Fibroblast of peridontal ligament (primary cell): ENCODE measurements at regions not wholly inside any gene's neighbourhood (a gene's known extent, or its start where the extent isn't known, plus 50 kb on each side); places are given as distances from the start of the nearest gene placed in this dataset.

Experiments
- DNase-seq: peaks from one replicate; pipeline ENCODE4 v3.0.0-alpha.2; 2010; ENCODE audit errors: extremely low read depth

DNA sequence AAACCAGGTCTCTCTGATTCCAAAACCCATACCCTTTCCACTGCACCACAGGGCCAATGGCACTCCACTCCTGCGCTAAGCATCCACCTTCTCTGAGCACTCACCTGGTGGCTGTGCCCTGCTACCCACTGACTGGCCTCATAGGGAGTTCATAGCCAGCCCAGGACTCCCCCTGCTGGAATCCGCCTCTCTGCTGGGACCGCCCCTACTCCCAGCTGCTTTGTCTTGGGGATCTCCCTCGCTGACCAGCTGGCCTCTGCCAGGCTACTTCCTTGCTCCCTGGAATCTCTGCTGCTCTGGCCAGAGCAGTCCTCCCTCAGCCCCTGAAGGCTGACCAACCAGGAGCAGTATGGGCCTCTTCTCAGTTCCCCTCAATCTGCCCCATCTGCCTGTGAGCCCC lies 129.7 kb downstream of the FAXC start:
- DNase-seq = no peak

DNA sequence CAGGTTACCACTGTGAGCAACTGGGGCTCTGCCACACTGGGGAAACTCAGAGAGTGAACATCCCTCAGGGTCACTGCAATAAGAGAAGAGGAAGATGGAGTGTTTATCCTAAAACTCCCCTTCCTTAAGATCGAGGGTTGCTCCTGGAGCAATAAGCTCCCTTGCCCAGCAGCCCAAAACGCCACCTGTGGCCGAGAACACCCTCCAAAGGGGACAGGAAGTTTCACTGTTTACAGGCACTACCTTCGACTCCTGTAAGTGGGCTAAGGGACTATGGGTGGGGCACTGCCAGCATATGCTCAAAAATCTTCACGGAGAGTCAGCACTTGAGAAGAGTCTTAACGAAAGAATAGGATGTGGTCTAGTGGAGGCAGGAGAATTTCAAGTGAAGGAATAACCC lies 132.5 kb downstream of the FAXC start:
- no peak for DNase-seq

DNA sequence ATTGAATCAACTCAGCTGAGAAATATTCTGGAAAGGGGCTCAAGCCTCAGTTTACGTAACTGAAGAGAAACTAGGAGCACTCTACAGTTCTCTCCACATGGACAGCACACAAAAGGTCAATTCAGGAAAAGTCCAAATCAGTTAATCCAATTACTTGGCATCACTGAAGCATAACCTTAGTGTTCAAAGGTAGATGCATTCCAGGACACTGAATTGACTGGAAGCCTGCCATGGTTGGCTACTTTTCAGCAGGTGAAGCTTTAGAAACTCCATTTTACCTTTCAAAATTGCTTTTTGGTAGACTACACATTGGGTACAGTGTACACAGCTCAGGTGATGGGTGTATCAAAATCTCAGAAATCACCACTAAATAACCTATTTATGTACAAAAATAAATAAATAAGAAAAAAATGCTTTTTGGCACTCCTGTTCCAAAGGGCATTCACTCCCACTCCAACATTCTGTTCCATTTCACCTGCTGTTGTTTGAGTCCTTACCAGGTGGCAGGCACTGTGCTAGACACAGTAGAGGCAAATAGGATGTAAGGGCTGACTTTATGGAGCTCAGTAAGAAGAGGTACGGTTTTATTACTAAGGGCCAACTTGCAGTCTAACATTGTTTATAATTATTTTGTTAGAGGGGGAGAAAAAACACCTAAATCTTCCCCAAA lies 153.4 kb downstream of the FAXC start:
- DNase-seq = no peak

DNA sequence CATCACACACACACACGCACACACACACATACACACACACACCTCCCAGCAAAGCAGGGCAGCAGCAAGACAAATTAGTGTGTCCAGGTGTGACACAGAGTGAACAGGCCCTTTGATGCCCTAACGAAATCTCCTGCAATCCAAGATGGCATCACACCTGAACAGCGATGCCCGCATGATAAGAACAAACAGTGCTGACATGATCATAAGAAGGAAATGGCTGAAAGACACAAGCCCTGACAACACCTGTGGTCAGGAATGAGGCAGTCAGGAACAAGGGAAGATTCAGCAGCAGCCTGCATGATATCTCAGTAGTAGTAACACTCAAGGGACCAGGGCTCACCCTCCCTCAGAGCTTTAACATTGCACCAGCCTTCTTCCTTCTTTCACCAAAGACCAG lies 156.9 kb downstream of the FAXC start:
- DNase-seq = no peak

DNA sequence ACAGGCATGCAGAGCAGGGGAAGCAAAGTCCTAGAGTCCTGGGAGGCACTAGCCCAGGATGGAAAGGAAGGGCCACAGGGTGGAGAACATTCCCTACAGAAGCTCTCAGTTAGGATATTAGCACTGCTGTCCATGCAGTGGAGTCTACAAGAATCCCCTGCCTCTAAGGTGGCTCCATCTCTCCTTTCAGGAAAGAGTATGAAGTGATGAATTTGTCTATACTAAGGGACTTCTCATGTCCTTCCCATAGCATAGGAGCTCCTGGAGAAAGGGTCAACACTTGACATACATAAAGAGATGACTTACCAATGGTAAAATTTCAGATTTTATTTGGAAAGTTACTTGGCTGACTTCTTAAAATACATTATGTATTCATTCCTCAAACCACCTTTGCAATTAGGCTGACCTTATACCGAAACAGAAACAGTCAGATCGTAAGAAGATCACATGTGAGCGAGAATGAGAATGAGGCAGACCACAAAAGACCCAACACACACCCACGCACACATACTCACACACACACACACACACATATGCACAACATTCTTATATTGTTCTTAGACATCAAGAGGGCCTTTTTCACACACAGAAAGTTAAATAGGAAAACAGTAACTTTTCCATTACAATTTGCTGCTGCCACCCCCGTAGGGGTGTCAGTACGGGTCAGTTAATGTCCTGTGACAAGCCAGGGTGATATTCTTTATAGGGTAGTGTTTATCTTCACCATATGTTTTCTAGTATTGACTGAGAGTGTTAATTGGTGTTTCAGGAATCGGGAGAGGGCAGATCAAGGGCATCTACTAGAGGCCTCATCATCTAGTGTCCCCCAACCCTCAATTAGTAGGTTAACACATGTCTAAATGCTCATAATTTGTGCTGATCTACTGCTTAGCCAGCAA lies 159.4 kb downstream of the FAXC start:
- no peak for DNase-seq

DNA sequence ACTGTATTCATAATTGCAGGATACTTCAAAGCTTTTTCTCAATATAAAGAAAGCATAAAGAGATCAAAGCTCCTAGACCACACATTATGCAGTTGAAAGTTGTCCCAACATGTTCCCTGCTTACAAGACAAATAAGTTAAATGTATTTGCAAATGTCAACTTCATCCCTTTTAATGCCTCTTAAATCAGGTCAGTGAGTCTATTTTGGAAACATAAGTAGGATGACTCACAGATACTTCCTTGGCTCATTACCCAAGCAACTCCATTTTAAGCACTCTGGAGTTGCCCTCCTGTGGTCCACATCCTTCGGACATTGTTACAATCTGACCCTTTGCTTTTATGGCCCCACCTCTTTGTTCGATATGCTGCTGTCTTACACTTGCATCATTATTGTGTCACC lies 162.0 kb downstream of the FAXC start:
- no peak for DNase-seq

DNA sequence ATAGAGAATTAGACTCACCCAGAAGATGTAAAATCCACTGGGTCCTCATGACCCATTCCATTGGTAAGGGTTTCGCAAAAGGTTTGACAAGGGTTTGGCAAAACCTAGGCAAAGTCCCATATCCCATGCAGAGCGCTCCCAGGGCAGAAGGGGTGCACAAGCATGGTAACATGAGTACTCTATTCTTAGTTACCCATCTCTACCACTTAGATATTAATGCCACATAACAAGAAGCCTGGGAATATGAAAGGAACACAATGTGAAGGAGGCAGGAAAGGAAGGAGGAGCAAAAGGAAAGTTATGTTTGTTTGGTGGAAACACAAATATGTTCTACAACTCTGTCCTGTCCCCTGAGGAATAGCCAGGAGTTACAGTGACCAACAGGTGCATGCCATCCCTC lies 163.1 kb downstream of the FAXC start:
- DNase-seq = no peak

DNA sequence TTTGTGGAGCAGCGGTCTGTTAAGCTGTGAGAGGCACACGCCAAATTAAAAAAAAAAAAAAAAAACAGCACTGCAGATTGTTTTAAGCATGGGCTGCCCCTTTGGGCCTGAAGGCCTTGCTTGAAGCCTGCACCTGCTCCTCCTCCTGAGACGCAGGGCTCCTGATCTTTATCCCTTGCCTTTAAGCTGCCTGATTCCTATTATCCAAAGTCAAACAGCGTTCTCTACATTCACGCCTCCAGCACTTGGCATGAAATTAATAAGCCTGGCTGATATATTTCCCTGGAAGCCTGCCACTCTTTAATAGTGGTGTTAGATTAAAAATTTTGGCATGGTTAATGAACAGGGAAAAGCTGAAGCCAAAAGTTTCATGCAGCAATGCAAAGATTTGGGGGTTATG lies 163.9 kb downstream of the FAXC start:
- no peak for DNase-seq

DNA sequence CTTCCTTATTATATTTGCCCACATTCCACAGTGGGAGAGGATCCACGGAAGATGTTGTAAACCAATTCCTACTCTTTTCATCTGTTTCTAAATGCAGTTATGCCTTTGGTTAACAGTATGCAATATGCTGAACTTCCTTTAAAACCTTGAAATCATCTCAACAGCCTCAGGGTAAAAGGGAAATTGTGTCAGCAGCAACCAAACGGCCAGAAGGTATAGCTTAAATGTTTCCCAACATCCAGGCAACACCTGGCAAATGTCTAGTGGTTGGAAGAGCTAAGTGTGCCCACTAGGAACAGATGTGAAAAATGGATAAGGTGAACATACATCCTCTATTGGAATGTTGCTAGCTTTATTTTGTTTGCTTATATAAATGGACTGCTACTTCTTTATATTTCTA lies 164.8 kb downstream of the FAXC start:
- DNase-seq = no peak

DNA sequence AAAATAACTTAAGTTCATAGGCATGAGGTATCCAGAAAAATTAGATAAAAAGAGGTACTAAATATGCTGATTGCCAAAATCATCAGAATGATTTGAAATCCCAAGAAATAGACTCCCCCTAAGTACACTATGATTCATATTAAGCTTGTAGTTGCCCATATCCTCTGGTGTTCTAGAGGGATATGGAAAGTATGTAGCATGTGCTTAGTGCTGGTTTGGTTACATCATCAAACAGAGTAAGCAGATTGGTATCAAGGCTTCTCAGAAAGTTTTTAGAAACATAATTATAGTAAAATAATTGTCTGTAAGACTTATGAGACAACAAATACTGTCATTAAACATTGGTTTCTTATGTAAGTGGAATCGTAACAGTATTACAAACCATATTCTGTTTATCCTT lies 166.4 kb downstream of the FAXC start:
- no peak for DNase-seq

DNA sequence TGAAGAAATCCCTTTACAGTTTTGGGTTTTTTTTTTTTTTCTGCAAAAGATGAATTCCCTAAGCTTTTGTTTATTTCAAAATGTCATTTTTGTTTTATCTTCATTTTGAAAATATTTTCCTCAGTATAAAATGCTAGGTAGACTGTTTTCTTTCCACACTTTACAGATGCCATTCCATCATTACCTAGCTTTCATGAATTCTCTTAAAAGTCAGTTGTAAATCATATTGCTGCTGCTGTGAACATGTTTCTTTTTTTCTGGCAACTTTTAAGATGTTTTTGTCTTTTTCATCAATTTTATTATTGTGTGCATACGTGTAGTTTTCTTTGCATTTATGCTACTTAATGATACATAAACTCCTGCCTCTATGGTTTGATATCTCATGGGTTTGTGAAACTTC lies 168.3 kb downstream of the FAXC start:
- no peak for DNase-seq

DNA sequence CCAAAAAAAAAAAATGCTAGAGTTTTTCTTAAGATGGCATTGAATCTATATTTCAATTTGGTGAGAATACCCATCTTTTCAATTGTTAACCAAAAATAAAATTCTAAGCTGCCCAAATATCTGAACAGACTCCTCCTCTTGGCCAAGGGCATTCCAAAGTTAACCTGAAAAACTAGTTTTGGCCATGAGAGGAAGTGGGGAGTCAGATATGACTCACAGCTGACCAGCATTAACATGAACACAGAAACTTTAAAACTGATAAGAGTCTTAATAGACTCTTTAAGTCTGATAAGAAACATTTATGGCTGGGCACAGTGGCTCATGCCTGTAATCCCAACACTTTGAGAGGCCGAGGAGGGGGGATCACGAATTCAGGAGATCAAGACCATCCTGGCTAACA lies 171.3 kb downstream of the FAXC start:
- DNase-seq = no peak

DNA sequence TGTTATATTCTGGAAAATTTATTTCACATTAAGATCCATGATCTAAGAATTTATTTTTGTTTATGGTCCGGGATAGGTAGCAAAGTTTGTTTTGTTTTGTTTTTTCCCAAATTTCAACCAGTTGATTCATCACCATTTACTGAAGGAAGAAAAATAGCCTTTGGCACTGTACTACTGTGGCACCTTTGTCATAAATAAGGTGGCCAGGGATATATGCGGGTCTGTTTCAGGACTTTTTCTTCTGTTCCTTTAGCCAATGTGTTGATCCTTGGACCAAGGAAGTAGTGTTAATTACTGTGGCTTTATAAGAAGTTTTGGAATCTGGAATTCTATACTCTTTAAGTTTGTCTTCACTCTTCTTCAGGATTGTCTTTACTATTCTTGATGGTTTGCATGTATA lies 171.7 kb downstream of the FAXC start:
- DNase-seq = no peak

DNA sequence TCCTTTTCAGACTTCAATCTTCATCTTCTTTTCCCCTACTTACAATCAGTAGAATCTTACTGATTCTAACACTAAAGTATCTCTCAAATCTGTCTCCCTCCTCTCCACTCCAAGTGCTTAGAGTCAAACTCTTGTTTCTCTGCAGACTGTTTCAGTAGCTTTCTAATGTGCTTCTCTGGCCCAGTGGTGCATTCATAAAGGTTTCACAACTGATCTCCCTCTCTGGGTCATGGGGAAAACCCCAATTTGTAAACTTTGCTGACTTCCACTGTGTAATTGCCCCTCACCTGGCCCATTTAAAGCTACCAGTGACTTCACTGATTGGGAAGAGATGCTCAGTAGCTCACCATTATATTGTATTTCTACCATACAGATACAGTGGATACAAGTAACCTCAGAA lies 183.6 kb downstream of the FAXC start:
- no peak for DNase-seq

DNA sequence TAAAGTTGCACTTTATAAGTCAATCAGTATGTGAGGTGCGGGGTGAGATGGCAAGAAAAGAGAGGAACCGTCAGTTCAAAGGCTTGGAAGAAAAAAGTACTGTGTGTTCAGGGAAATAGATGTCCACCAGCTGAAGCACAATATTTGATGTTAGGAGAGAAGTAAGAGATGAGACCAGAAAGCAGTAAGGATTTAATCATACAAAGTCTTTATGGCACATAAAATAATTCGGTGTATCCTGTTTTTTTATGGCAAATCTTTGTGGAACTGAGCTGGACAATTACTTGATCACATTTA lies 197.2 kb downstream of the FAXC start:
- no peak for DNase-seq

DNA sequence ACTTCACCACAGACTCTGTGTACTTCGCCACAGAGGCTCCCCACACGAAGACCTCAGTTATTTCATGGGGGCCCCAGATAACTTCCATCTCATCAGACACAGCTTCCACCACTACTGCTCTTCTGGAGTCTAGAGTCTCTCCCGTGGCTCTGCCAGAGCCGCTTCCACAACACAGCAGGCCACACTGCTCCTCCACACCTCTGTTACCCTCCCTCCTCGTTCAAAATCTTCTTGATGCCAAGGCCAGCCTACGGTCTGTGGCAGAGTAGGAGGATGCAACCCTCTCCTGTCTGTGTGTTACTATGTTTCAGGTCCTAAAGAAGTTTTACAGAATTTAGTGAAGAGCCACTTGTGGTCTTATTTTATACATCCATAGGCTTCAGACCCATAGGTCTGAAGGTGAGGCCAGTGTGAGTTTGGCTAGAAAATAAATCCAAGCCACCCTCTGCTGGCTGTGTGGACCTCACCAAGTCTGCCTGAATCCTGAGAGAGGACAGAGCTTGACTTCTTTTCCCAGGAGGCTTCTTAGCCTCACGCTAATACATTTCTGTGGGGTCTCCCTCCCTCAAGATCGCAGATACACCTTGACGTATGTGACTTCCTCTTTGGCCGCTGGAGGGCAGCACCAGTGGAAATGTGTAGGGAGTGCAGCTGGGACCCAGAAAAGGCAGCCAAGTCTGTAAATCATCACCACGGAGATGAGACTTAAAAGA lies 197.7 kb downstream of the FAXC start:
- DNase-seq = peak; percentile 1

DNA sequence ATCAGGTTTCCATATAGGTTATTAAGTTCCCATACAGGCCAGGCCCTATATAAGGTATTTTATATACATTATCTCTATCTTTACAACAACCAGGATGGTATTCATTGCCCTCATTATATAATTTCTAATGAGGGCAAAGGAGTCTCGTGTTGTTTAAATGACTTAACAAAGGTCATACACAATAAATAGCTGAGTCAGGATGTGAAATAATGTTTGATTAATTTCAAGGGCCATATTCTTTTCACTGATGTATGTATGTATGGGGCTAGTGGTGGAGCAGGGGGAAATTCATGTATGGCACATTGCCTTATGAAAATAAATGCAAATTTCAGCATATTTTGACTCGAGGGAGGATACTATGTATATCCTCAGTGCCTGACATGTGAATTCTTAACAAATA lies 200.7 kb downstream of the FAXC start:
- DNase-seq = no peak

DNA sequence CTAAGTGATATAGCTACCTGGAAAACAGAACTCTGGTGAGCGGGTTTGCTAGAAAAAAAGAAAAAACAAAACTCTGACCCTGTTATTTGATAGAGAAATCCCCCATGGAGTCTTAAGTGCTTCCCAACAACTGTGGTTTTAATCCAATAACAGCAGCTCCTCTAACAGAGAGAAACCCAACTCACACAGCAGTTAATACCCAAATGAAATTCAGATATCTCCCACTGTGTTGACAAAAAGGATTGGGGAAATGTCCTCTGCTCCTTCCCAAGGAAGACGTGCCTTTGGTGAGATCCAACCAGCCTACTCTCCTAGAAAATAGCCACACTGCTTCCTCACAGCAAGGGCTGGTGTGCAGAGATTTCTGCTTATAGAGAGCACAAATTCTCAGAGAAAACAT lies 200.4 kb upstream of the FBXL4 start:
- DNase-seq = no peak

DNA sequence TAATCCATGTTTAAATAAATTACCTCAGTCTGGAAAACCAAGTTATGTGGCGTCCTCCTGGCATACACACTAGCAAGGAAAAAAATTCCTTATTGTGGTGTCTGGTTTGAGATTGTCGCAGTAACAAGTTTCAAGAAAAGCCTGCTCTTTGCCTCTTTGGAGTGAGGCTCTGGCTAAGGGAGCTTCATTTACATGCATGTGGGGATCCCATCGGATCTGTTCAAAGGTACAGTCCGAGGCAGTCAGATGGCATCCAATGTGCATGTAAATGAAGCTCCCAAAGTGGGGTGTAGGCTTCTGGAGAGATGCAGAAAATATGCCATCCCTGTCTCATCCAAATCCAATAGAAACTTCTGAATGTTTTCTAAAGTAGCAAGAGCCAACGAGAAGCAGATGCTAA lies 199.5 kb upstream of the FBXL4 start:
- DNase-seq = no peak

DNA sequence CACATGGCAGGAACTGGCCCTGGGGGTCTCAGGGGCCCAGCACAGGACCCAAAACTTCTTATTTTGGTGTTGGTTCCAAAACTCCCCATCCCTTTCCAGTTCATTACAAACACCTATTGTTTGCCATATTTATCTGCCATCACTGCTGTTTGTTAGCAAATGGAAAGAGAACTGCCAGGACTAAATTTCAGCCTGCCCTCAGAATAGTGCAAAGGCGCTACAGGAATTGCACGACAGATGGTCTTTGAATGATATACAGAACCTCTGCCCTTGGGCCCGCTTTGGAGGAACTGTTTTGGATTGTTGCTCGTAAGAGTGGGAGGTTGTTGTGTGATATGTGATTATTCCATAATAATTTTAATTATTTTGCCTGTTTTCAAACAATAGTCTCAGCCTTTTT lies 199.0 kb upstream of the FBXL4 start:
- no peak for DNase-seq

DNA sequence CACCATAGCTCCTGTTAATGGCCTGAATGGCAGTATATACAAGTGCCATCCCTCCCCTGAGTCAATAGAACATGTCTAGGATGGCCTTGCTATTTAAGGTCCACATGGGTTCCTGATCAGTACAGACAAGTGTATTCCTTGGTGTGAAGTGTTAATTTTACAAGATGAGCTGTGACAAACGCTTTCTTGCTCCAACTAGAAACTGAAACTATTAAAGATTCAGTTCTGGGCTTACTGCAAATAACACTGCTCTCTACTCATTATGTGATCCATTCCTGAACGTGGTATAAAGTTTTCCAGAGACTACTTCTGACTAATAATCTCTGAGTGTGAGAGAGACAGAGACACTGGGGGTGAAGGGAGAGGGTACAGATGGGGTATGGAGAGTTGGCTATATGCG lies 198.0 kb upstream of the FBXL4 start:
- DNase-seq = no peak

DNA sequence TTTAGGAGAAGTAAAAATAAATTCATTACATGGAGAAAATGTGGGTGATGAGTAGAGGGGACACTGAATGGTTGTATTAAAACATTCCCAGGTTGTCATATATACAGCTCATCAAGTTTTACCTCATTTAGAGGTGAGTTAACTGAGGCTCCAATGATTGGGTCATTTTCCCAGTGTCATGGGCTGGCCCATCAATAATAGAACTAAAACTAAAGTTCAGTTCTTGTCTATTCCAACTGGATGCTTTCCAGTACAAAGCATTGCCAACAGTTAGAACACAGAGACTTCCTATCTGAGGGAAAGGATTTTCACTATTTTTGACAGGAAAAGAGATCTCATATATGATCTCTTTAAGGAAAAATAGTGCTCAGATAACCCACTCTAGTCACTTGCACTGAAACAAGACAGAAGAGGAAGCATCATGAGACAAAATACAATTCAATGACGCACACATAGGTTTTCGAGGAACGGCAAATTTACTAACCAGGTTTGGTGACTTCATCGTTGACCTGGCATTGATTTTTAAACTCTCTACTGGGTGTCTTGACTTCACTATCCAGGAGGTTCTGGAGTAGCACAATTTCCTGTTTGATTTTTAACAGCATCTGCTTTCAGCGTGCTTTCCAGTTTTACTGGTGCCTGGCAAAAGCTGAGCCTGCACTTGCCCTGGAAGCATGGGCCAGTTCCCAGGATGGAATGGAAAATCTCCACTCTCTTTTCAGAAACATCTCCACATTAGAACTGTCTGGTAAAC lies 195.5 kb upstream of the FBXL4 start:
- no peak for DNase-seq
